ENCODE measurements at regions not wholly inside any gene's neighbourhood (a gene's known extent, or its start where the extent isn't known, plus 50 kb on each side); places are given as distances from the start of the nearest gene placed in this dataset.

GRCh38 chr15:69578252-69578651, 125.6 kb downstream of the RPLP1 start:
- TF ChIP-seq CTCF (IDR thresholded peaks at IDR 0.05): no peak
- TF ChIP-seq POLR2AphosphoS5 (IDR thresholded peaks at IDR 0.05): no peak
- TF ChIP-seq POLR2A (IDR thresholded peaks at IDR 0.05): no peak
- TF ChIP-seq EP300 (IDR thresholded peaks at IDR 0.05; ENCODE audit: low read depth): no peak
